ENCODE measurements at regions not wholly inside any gene's neighbourhood (a gene's known extent, or its start where the extent isn't known, plus 50 kb on each side); places are given as distances from the start of the nearest gene placed in this dataset.
A peak's percentile ranks its signal among the peaks of the same experiment; 100 is the strongest.

DNA sequence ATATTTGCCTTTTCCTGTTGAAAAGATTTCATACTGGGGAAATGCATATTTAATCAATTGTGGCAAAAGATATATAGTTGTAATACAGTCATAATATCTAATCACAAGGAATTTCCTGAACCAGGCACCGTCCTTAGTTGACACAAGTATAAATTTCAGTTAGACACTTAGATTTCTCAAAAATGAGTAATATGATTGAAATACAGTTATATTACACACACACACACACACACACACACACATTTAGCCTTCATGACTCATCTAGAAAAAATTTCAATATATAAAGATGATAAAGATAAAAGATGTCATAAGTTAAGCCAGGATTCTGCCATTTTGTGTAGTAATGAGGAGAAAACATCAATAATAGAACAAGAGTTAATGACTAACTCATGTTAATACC is 258.4 kb upstream of the ZNF804A start:
- no peak overlapping the region for H3K27ac ChIP-seq
- TF ChIP-seq, protein P1, sequence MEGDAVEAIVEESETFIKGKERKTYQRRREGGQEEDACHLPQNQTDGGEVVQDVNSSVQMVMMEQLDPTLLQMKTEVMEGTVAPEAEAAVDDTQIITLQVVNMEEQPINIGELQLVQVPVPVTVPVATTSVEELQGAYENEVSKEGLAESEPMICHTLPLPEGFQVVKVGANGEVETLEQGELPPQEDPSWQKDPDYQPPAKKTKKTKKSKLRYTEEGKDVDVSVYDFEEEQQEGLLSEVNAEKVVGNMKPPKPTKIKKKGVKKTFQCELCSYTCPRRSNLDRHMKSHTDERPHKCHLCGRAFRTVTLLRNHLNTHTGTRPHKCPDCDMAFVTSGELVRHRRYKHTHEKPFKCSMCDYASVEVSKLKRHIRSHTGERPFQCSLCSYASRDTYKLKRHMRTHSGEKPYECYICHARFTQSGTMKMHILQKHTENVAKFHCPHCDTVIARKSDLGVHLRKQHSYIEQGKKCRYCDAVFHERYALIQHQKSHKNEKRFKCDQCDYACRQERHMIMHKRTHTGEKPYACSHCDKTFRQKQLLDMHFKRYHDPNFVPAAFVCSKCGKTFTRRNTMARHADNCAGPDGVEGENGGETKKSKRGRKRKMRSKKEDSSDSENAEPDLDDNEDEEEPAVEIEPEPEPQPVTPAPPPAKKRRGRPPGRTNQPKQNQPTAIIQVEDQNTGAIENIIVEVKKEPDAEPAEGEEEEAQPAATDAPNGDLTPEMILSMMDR (conservative IDR thresholded peaks at IDR 0.05) = no peak

DNA sequence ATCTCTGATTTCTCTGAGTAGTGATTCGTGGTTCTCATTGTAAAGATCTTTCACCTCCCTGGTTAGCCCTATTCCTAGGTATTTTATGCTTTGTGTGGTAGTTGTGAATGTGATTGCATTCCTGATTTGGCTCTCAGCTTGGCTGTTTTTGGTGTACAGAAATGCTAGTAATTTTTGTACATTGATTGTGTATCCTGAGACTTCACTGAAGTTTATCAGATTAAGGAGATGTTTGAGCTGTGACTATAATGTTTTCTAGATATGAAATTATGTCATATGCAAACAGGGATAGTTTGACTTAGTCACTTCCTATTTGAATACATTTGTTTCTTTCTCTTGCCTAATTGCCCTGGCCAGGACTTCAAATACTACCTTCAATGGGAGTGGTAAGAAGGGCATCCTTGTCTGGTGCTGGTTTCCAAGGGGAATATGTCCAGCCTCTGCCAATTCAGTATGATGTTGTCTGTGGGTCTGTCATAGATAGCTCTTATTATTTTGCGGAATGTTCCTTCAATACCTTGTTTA is 251.9 kb upstream of the ZNF804A start:
- TF ChIP-seq, protein P1 (conservative IDR thresholded peaks at IDR 0.05) = no peak
- H3K27ac ChIP-seq = no peak overlapping the region

DNA sequence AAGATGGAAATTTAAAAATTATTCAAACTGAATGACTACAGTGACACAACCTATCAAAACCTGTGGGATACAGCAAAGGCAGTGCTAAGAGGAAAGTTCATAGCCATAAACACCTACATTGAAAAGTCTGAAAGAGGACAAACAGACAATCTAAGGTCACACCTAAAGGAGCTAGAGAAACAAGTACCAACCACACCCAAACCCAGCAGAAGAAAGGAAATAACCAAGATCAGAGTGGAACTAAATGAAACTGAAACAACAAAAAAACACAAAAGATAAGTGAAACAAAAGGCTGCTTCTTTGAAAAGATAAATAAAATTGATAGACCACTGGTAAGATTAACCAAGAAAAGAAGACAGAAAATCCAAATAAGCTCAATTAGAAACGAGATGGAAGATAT is 247.2 kb upstream of the ZNF804A start:
- TF ChIP-seq, protein P1 (conservative IDR thresholded peaks at IDR 0.05) = no peak

DNA sequence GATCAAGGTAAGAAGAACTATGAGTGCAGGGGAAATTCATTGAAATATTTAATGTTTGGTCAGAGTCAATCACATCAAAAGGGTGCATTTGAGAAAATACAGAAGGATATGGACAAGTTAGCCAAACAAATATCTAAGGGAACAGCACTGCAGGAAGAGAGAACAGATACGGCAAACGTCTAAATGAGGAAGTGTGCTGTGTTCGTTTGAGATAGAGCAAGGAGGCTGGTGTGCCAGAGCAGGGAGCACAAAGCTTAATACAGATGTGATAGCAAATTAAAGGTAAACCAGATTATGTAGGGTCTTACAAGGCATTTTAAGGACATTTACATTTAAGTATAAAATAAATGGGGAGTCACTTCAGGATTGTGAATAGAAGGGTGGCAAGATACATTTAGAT is 241.3 kb upstream of the ZNF804A start:
- no peak overlapping the region for H3K27ac ChIP-seq
- TF ChIP-seq, protein P1 (conservative IDR thresholded peaks at IDR 0.05) = no peak

More for the DNA sequence above, 247.2 kb upstream of the ZNF804A start:
- H3K27ac ChIP-seq = no peak overlapping the region

DNA sequence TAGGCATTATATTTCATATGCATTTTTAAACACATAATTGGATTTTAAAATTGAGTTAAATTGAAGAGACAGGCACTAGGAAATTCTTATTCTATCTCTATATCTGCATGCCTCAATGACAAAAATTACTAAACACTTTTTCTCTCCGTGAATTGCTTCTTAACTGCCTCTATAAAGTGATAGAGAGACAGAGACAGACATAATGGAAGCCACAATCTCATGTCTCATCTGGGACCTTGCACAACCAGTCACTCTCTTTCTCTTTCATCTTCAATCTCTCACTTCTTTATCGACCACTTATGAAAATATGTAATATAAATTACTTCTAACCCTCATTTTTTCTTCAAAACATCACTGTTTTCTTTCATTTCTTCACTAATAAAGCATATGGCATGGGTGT is 238.9 kb upstream of the ZNF804A start:
- no peak overlapping the region for H3K27ac ChIP-seq
- TF ChIP-seq, protein P1 (conservative IDR thresholded peaks at IDR 0.05) = no peak

DNA sequence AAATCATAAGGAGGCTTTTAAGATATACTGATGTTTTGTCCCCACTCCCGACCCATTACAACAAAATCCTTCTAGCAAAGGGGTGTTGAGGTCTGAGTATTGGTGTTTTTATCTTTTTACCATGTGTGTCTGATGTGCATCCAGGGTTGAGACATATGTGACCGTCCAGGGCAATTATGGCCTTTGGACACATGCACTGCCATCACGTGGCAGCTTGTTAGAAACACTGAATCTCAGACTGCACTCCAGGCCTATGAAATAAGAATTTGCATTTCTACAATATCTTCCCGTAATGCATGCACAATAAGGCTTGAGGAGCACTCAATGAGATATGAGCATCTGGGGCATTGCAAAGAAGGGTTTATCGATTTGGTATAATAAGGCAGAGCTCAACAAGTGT is 235.1 kb upstream of the ZNF804A start:
- TF ChIP-seq, protein P1 (conservative IDR thresholded peaks at IDR 0.05) = peak; percentile 61
- H3K27ac ChIP-seq = no peak overlapping the region

DNA sequence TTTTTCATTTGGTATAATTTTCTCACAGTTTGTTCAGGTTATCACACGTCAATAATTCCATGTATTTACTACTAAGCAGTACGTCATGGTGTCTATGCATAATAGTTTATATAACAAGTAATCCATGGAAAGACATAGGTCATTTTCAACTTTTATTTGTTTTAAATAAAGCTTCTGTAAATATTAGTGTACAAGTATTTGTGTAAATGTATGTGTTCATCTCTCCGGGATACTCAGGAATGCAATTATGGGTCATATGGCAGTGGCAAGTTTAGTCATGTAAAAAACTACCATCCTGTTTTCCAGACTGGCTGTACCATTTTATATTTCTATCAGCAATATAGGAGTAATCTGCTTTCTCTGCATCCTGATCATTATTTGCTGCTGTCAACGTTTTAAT is 231.1 kb upstream of the ZNF804A start:
- TF ChIP-seq, protein P1 (conservative IDR thresholded peaks at IDR 0.05) = no peak
- no peak overlapping the region for H3K27ac ChIP-seq
